ENCODE measurements at regions not wholly inside any gene's neighbourhood (a gene's known extent, or its start where the extent isn't known, plus 50 kb on each side); places are given as distances from the start of the nearest gene placed in this dataset.

GRCh38 chr18:54749291-54749690 is 79.0 kb upstream of the RAB27B start:
- TF ChIP-seq CTCF (IDR thresholded peaks at IDR 0.05) (no peak), EP300 (IDR thresholded peaks at IDR 0.05) (no peak), POLR2AphosphoS5 (IDR thresholded peaks at IDR 0.05) (no peak)

Data from stomach (tissue), 4 donors.